GM10248 (cell line): ENCODE measurements at regions not wholly inside any gene's neighbourhood (a gene's known extent, or its start where the extent isn't known, plus 50 kb on each side); places are given as distances from the start of the nearest gene placed in this dataset.

Experiments used
- CTCF ChIA-PET: fragments of 300-600 bp; sonication (Branson Sonifier 250); formaldehyde crosslinking; extraction: SDS; loops from one replicate; lab custom pipeline; 2021; ENCODE audit warnings: antibody characterized with exemption; lab: Yijun Ruan, JAX
- POLR2A ChIA-PET: fragments of 350-650 bp; sonication (Branson Sonifier 250); formaldehyde crosslinking; extraction: SDS; loops from one replicate; lab custom pipeline; 2020; ENCODE audit warnings: antibody characterized with exemption; lab: Yijun Ruan, JAX
- DNase-seq: peaks from one replicate; pipeline ENCODE4 v3.0.0; 2012; ENCODE audit errors: extremely low spot score
- TF ChIP-seq, protein P1 (sequence below): IDR thresholded peaks from 2 replicates; pipeline ENCODE4 v1.5.1; 2012; ENCODE audit warnings: mild to moderate bottlenecking, low read depth; ENCODE audit errors: extremely low read depth, missing control alignments, control extremely low read depth

DNA sequence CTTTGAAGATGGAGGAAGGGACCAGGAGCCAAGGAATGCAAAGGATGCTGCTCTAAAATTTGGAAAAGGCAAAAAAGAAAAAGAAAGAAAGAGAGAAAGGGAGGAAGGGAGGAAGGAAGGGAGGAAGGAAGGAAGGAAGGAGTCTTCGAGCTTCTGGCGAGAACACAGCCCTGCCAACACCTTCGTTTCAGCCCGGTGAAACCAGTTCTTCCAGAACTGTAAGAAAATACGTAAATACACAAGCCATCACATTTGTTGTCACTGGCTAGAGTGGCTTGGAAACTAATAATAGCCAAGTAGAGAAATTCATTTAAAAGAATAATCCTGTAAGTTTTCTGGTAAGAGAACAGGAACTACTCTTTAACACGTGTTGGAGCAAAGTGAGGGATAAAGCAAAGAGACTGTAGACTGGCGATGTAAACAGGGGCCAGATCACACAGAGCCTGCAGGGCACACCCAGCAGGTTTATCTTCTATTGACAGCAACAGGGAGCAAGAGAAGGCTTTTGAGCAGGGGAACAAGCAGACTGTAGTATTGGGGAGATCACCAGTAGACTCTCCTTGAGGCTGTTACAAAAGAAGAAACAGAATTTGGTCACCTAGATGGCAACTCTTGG lies 188.7 kb upstream of the MPHOSPH6 start:
- DNase-seq: no peak
- TF ChIP-seq, protein P1, sequence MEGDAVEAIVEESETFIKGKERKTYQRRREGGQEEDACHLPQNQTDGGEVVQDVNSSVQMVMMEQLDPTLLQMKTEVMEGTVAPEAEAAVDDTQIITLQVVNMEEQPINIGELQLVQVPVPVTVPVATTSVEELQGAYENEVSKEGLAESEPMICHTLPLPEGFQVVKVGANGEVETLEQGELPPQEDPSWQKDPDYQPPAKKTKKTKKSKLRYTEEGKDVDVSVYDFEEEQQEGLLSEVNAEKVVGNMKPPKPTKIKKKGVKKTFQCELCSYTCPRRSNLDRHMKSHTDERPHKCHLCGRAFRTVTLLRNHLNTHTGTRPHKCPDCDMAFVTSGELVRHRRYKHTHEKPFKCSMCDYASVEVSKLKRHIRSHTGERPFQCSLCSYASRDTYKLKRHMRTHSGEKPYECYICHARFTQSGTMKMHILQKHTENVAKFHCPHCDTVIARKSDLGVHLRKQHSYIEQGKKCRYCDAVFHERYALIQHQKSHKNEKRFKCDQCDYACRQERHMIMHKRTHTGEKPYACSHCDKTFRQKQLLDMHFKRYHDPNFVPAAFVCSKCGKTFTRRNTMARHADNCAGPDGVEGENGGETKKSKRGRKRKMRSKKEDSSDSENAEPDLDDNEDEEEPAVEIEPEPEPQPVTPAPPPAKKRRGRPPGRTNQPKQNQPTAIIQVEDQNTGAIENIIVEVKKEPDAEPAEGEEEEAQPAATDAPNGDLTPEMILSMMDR: no peak
- ChIA-PET CTCF (no interaction called here), POLR2A (no interaction called here)

GRCh38 chr16:82358161-82358560 lies 188.1 kb upstream of the MPHOSPH6 start:
- POLR2A ChIA-PET: no interaction called here
- TF ChIP-seq, protein P1: no peak
- CTCF ChIA-PET: no interaction called here
- DNase-seq: no peak

DNA sequence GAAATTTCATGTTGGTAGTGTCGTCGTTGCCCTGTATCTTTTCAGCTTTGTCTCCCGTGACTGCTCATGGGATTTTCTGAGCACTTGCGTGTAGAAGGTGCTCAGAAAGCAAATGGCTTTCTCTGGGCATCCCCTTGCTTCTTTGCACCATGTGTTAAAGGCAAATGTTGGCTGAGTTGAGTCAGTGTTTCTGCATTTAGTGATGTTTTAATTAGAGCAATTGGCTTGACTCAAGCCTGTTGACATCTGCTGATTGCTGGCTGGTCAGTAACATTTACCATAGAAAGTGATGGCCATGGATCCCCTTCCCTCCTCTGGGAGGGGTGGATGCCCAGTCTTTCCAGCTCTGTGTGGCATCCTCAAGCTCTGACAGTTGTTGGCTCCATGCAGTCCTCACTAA lies 187.2 kb upstream of the MPHOSPH6 start:
- CTCF ChIA-PET: no interaction called here
- POLR2A ChIA-PET: no interaction called here
- TF ChIP-seq, protein P1: no peak
- no peak for DNase-seq

DNA sequence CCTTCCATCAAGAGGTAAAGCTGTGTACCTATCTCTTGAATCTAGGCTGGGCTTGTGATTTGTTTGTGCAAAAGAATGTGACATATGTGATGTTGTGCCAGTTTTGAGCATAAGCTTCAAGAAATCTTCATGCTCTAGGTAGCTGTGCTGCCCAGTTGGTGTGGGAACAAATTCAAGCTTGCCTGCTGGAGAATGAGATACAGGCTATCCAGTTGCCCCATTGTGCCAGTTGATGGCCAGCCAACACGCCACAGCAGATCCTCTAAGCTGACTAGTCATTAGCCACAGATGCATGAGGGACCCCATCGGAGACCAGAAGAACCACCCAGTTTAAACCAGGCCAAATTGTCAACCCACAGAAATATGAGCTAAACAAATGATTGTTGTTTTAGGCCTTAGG lies 180.5 kb upstream of the MPHOSPH6 start:
- no peak for DNase-seq
- TF ChIP-seq, protein P1: no peak
- CTCF ChIA-PET: interaction anchor here (1.0 to 1.4 kb wide), 3 partner anchors 17 to 88 kb away, joined by 3 to 5 read pairs (median 4); no protein-coding TSS in a partner anchor
- POLR2A ChIA-PET: no interaction called here

GRCh38 chr16:82345318-82345717 lies 175.3 kb upstream of the MPHOSPH6 start:
- CTCF ChIA-PET: interaction anchor here (1.2 to 2.3 kb wide), 4 partner anchors 14 to 82 kb away, joined by 3 to 33 read pairs (median 5); no protein-coding TSS in a partner anchor
- TF ChIP-seq, protein P1: no peak
- DNase-seq: no peak
- POLR2A ChIA-PET: no interaction called here

DNA sequence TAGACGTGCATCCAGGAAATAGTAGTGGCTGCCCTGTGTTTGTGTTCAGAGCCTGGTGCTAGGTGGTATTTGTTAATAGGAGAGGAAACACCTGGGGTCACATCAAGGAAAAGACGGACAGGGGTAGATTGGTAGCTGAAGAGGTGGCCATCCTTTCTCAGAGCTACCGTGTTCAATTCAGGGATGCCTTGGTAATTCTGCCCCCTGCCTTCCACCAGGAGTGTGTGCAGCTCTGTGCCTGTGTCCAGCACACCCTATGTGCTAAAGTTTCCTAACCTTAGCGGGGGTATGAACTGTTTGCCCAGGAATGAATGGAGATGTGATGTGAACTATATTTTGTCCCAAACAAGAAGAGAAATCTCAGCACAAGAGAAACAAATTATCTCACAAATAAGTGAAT lies 174.1 kb upstream of the MPHOSPH6 start:
- ChIA-PET CTCF (interaction anchor here (1.2 to 2.9 kb wide), 8 partner anchors 9 to 112 kb away, joined by 3 to 33 read pairs (median 6); no protein-coding TSS in a partner anchor), POLR2A (no interaction called here)
- DNase-seq: no peak
- TF ChIP-seq, protein P1: peak; percentile 16
